ENCODE measurements at regions not wholly inside any gene's neighbourhood (a gene's known extent, or its start where the extent isn't known, plus 50 kb on each side); places are given as distances from the start of the nearest gene placed in this dataset.

GRCh38 chr3:99579965-99580364, 58.4 kb upstream of the COL8A1 start:
- TF ChIP-seq CTCF (IDR thresholded peaks at IDR 0.05) (no peak), POLR2A (IDR thresholded peaks at IDR 0.05) (no peak), POLR2AphosphoS5 (IDR thresholded peaks at IDR 0.05) (no peak), EP300 (IDR thresholded peaks at IDR 0.05) (no peak)

All from upper lobe of left lung (tissue), 4 donors.